Neural progenitor cell (in vitro differentiated cells): ENCODE measurements at regions not wholly inside any gene's neighbourhood (a gene's known extent, or its start where the extent isn't known, plus 50 kb on each side); places are given as distances from the start of the nearest gene placed in this dataset.

Experiments used
- DNase-seq: peaks from one replicate; pipeline ENCODE4 v3.0.0-alpha.2; 2016; ENCODE audit warnings: low spot score
- H2AFZ ChIP-seq: fragments of 200-600 bp; sonication (generic); replicated peaks from 2 replicates; pipeline ENCODE4 v1.6.1; 2016; ENCODE audit warnings: antibody characterized with exemption
- H3F3A ChIP-seq: fragments of 200-600 bp; sonication (generic); 2 replicates; pipeline ENCODE4 v1.6.1; 2016; ENCODE audit warnings: antibody characterized with exemption, low read depth
- H3K27ac ChIP-seq: fragments of 200-600 bp; sonication (generic); 2 replicates; pipeline ENCODE4 v1.5.1; 2016; ENCODE audit warnings: mild to moderate bottlenecking
- H3K27me3 ChIP-seq: fragments of 200-600 bp; sonication (generic); 2 replicates; pipeline ENCODE4 v1.6.1; 2016; ENCODE audit warnings: mild to moderate bottlenecking, moderate library complexity
- H3K36me3 ChIP-seq: fragments of 200-600 bp; sonication (generic); 2 replicates; pipeline ENCODE4 v1.5.1; 2016
- H3K4me1 ChIP-seq: fragments of 200-600 bp; sonication (generic); 2 replicates; pipeline ENCODE4 v1.6.1; 2016; ENCODE audit warnings: mixed run types
- H3K4me2 ChIP-seq: fragments of 200-600 bp; sonication (generic); 2 replicates; pipeline ENCODE4 v1.6.1; 2016
- H3K4me3 ChIP-seq: fragments of 200-600 bp; sonication (generic); 2 replicates; pipeline ENCODE4 v1.5.1; 2016
- H3K79me2 ChIP-seq: fragments of 200-600 bp; sonication (generic); 2 replicates; pipeline ENCODE4 v1.6.1; 2016; ENCODE audit warnings: low read depth
- H3K9ac ChIP-seq: fragments of 200-600 bp; sonication (generic); 2 replicates; pipeline ENCODE4 v1.6.1; 2016
- H3K9me3 ChIP-seq: fragments of 200-600 bp; sonication (generic); 2 replicates; pipeline ENCODE4 v1.5.1; 2016; ENCODE audit warnings: low read depth
- H4K20me1 ChIP-seq: fragments of 200-600 bp; sonication (generic); 2 replicates; pipeline ENCODE4 v1.6.1; 2016; ENCODE audit warnings: low read depth
- H3K27ac Mint-ChIP-seq: 3 replicates; pipeline ENCODE4 v1.8.0; 2021; ENCODE audit warnings: mixed read lengths
- H3K27me3 Mint-ChIP-seq: 2 replicates; pipeline ENCODE4 v1.8.0; 2022; ENCODE audit warnings: low read depth, mild to moderate bottlenecking, inconsistent platforms, moderate library complexity, mixed read lengths; ENCODE audit not compliant: insufficient read depth
- H3K36me3 Mint-ChIP-seq: 3 replicates; pipeline ENCODE4 v1.8.0; 2021; ENCODE audit warnings: mixed read lengths
- H3K4me1 Mint-ChIP-seq: 3 replicates; pipeline ENCODE4 v1.8.0; 2021; ENCODE audit warnings: mixed read lengths
- H3K4me3 Mint-ChIP-seq: 3 replicates; pipeline ENCODE4 v1.8.0; 2021; ENCODE audit warnings: mild to moderate bottlenecking, moderate library complexity, mixed read lengths
- H3K9me3 Mint-ChIP-seq: 3 replicates; pipeline ENCODE4 v1.8.0; 2020; ENCODE audit warnings: mixed read lengths
- EZH2 ChIP-seq: fragments of 200-600 bp; sonication (generic); IDR thresholded peaks from 2 replicates; pipeline ENCODE4 v1.6.1; 2017; ENCODE audit warnings: antibody characterized with exemption, mild to moderate bottlenecking, moderate library complexity
- EZH2phosphoT487 ChIP-seq: fragments of 200-600 bp; sonication (generic); IDR thresholded peaks from 2 replicates; pipeline ENCODE4 v1.6.1; 2017; ENCODE audit warnings: antibody characterized with exemption
- TF ChIP-seq, protein P1 (sequence below): fragments of 200-600 bp; sonication (generic); IDR thresholded peaks from 2 replicates; pipeline ENCODE4 v1.5.1; 2017; ENCODE audit warnings: antibody characterized with exemption, mild to moderate bottlenecking

- H3K36me3 ChIP-seq, result no peaks in the 10 kb centered on the region
- H3K9ac ChIP-seq, result no peak overlapping the region
- H2AFZ ChIP-seq, result no peak overlapping the region
- Mint-ChIP-seq H3K4me1 (peaks cover 4% of the 10 kb centered on the region), H3K27ac (no peak overlapping the region), H3K36me3 (no peaks in the 10 kb centered on the region), H3K27me3 (peaks cover 7% of the 10 kb centered on the region), H3K9me3 (peaks cover 15% of the 10 kb centered on the region), H3K4me3 (no peak overlapping the region)
- TF ChIP-seq, protein P1, sequence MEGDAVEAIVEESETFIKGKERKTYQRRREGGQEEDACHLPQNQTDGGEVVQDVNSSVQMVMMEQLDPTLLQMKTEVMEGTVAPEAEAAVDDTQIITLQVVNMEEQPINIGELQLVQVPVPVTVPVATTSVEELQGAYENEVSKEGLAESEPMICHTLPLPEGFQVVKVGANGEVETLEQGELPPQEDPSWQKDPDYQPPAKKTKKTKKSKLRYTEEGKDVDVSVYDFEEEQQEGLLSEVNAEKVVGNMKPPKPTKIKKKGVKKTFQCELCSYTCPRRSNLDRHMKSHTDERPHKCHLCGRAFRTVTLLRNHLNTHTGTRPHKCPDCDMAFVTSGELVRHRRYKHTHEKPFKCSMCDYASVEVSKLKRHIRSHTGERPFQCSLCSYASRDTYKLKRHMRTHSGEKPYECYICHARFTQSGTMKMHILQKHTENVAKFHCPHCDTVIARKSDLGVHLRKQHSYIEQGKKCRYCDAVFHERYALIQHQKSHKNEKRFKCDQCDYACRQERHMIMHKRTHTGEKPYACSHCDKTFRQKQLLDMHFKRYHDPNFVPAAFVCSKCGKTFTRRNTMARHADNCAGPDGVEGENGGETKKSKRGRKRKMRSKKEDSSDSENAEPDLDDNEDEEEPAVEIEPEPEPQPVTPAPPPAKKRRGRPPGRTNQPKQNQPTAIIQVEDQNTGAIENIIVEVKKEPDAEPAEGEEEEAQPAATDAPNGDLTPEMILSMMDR, result no peak
- TF ChIP-seq EZH2phosphoT487, result no peak
- TF ChIP-seq EZH2, result no peak
- no peak overlapping the region for H3K4me3 ChIP-seq
- no peaks in the 10 kb centered on the region for H3K27me3 ChIP-seq
- H3K27ac ChIP-seq, result no peak overlapping the region
- no peaks in the 10 kb centered on the region for H3K4me1 ChIP-seq
- DNase-seq, result no peak
- no peaks in the 10 kb centered on the region for H3F3A ChIP-seq
- H4K20me1 ChIP-seq, result no peaks in the 10 kb centered on the region
- H3K9me3 ChIP-seq, result no peaks in the 10 kb centered on the region
- no peaks in the 10 kb centered on the region for H3K79me2 ChIP-seq
- H3K4me2 ChIP-seq, result no peak overlapping the region
Measured at GRCh38 chr2:37767046-37767445, 95.6 kb upstream of the CDC42EP3 start.

DNA sequence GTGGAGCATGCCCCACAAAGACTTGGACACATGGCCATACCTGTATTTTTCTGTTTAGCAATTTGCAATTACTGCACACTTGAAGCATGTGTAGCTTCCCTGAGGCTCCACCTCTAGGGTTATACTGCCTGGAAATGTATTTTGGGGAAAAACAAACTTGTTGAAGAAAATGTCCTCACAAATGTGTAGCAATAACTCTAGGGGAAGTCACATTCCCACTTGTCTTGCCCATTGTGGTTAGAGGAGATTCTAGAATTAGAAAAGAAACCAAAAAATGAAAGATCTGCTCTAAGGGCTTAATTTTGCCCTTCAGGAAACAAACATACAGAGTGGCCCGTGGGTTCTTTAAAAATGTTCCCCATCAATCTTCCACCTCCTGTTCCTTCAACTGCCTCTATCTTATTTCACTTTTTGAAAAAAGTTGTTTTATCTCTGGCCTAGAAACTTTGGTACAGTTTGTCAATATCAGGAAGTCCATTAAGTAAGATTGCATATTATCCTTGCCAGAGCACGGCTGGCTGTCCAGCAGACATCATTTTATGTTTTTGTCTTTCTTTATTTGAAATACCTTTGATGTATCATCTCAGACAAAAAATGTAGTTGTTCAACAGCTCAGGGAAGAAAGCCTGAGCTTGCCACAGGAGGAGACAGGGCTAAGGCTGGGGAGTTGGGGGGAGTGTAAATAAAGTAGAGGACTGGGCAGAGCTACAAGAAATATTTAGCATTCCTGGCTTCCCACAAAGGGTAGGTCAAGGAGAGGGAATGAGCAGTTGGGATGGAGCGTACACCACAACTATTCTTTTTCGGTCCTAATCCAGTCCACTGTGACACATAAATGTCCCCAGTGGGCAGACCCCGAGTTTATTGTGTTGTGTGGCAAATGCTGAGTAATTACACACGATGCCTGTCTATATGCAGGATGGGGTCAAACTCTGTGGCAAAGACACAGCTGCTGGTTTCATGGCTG, 96.8 kb upstream of the CDC42EP3 start:
- Histone ChIP-seq H3K9ac (no peak overlapping the region), H2AFZ (no peak overlapping the region), H3K4me3 (no peak overlapping the region), H3F3A (no peaks in the 10 kb centered on the region), H3K9me3 (no peaks in the 10 kb centered on the region), H3K79me2 (no peaks in the 10 kb centered on the region), H3K27me3 (no peaks in the 10 kb centered on the region), H3K36me3 (no peaks in the 10 kb centered on the region), H3K4me2 (no peak overlapping the region), H3K27ac (no peak overlapping the region), H3K4me1 (no peaks in the 10 kb centered on the region), H4K20me1 (no peaks in the 10 kb centered on the region)
- H3K4me3 Mint-ChIP-seq, result no peak overlapping the region
- H3K27ac Mint-ChIP-seq, result no peak overlapping the region
- peaks cover 15% of the 10 kb centered on the region for H3K9me3 Mint-ChIP-seq
- TF ChIP-seq, protein P1, result no peak
- no peak for TF ChIP-seq EZH2phosphoT487
- TF ChIP-seq EZH2, result no peak
- no peak for DNase-seq
- no peaks in the 10 kb centered on the region for H3K36me3 Mint-ChIP-seq
- H3K27me3 Mint-ChIP-seq, result peaks cover 7% of the 10 kb centered on the region
- peaks cover 10% of the 10 kb centered on the region for H3K4me1 Mint-ChIP-seq

- Mint-ChIP-seq H3K27me3 (peaks cover 7% of the 10 kb centered on the region), H3K4me1 (peaks cover 21% of the 10 kb centered on the region), H3K36me3 (no peaks in the 10 kb centered on the region), H3K27ac (no peak overlapping the region), H3K9me3 (peaks cover 15% of the 10 kb centered on the region), H3K4me3 (no peak overlapping the region)
- TF ChIP-seq, protein P1, result no peak
- TF ChIP-seq EZH2phosphoT487 (no peak), EZH2 (no peak)
- H3K9ac ChIP-seq, result no peak overlapping the region
- H3K4me1 ChIP-seq, result no peaks in the 10 kb centered on the region
- H2AFZ ChIP-seq, result no peak overlapping the region
- H3K27ac ChIP-seq, result no peak overlapping the region
- H3K27me3 ChIP-seq, result no peaks in the 10 kb centered on the region
- no peak for DNase-seq
- no peaks in the 10 kb centered on the region for H3K36me3 ChIP-seq
- no peaks in the 10 kb centered on the region for H3K79me2 ChIP-seq
- H4K20me1 ChIP-seq, result no peaks in the 10 kb centered on the region
- no peak overlapping the region for H3K4me2 ChIP-seq
- H3F3A ChIP-seq, result no peaks in the 10 kb centered on the region
- H3K9me3 ChIP-seq, result no peaks in the 10 kb centered on the region
- H3K4me3 ChIP-seq, result no peak overlapping the region
Measured at GRCh38 chr2:37769551-37769950, 98.1 kb upstream of the CDC42EP3 start.
